Smooth muscle cell (in vitro differentiated cells): ENCODE measurements at regions not wholly inside any gene's neighbourhood (a gene's known extent, or its start where the extent isn't known, plus 50 kb on each side); places are given as distances from the start of the nearest gene placed in this dataset.

Experiments
- DNase-seq: peaks from one replicate; lab custom pipeline; 2025; ENCODE audit not compliant: unreplicated experiment; lab: John Stamatoyannopoulos, UW
- H2AFZ ChIP-seq: fragments of 200-600 bp; sonication (generic); 2 replicates; pipeline ENCODE4 v1.6.0; 2016; ENCODE audit warnings: antibody characterized with exemption, low read depth, mild to moderate bottlenecking
- H3F3A ChIP-seq: fragments of 200-600 bp; sonication (generic); 2 replicates; pipeline ENCODE4 v1.6.0; 2017; ENCODE audit warnings: antibody characterized with exemption, low read depth
- H3K27ac ChIP-seq: fragments of 200-600 bp; sonication (generic); 2 replicates; pipeline ENCODE4 v1.5.1; 2016; ENCODE audit warnings: low read depth, mild to moderate bottlenecking
- H3K27me3 ChIP-seq: fragments of 200-600 bp; sonication (generic); 2 replicates; pipeline ENCODE4 v1.6.1; 2016; ENCODE audit warnings: low read depth, mild to moderate bottlenecking
- H3K36me3 ChIP-seq: fragments of 200-600 bp; sonication (generic); 2 replicates; pipeline ENCODE4 v1.5.1; 2016; ENCODE audit warnings: low read depth
- H3K4me1 ChIP-seq: fragments of 200-600 bp; sonication (generic); 2 replicates; pipeline ENCODE4 v1.5.1; 2016; ENCODE audit warnings: low read depth
- H3K4me2 ChIP-seq: fragments of 200-600 bp; sonication (generic); 2 replicates; pipeline ENCODE4 v1.6.0; 2016; ENCODE audit warnings: mild to moderate bottlenecking
- H3K4me3 ChIP-seq: fragments of 200-600 bp; sonication (generic); 2 replicates; pipeline ENCODE4 v1.5.1; 2016; ENCODE audit warnings: mild to moderate bottlenecking
- H3K79me2 ChIP-seq: fragments of 200-600 bp; sonication (generic); 2 replicates; pipeline ENCODE4 v1.6.0; 2016; ENCODE audit warnings: low read depth, mild to moderate bottlenecking
- H3K9ac ChIP-seq: fragments of 200-600 bp; sonication (generic); 2 replicates; pipeline ENCODE4 v1.6.0; 2016; ENCODE audit warnings: low read depth
- H3K9me3 ChIP-seq: fragments of 200-600 bp; sonication (generic); replicated peaks from 2 replicates; pipeline ENCODE4 v1.5.1; 2016; ENCODE audit warnings: low read depth
- H4K20me1 ChIP-seq: fragments of 200-600 bp; sonication (generic); 2 replicates; pipeline ENCODE4 v1.6.0; 2016; ENCODE audit warnings: low read depth
- CTCF ChIP-seq: fragments of 200-600 bp; sonication (generic); IDR thresholded peaks from 2 replicates; pipeline ENCODE4 v1.5.1; 2017; ENCODE audit warnings: borderline replicate concordance, mild to moderate bottlenecking, antibody characterized with exemption; ENCODE audit not compliant: insufficient read depth, poor library complexity, severe bottlenecking
- WGBS: methylation state at CpG from one replicate; pipeline ENCODE4 v1.1.7; 2016; ENCODE audit warnings: low lambda C conversion rate; 5-methylcytosine and 5-hydroxymethylcytosine counted together

GRCh38 chr6:912871-913835 is 220.2 kb upstream of the EXOC2 start:
- Histone ChIP-seq H3K9ac (no peak overlapping the region), H3K4me3 (no peak overlapping the region), H3K9me3 (no peaks in the 10 kb centered on the region), H2AFZ (no peak overlapping the region), H3F3A (no peaks in the 10 kb centered on the region), H4K20me1 (no peaks in the 10 kb centered on the region), H3K79me2 (no peaks in the 10 kb centered on the region), H3K27me3 (no peaks in the 10 kb centered on the region), H3K4me2 (peak overlapping the region; percentile 54), H3K4me1 (no peaks in the 10 kb centered on the region), H3K27ac (no peak overlapping the region), H3K36me3 (no peaks in the 10 kb centered on the region)
- TF ChIP-seq CTCF: peak; percentile 59
- 28% methylated on average over 16 of the region's 16 CpGs for WGBS
- DNase-seq: no peak

GRCh38 chr6:907928-908327 is 215.0 kb upstream of the EXOC2 start:
- Histone ChIP-seq H3K36me3 (no peaks in the 10 kb centered on the region), H3K4me2 (no peak overlapping the region), H3K9me3 (no peaks in the 10 kb centered on the region), H3K79me2 (no peaks in the 10 kb centered on the region), H4K20me1 (no peaks in the 10 kb centered on the region), H3K27ac (no peak overlapping the region), H3K9ac (no peak overlapping the region), H3F3A (no peaks in the 10 kb centered on the region), H3K4me1 (peaks cover 5% of the 10 kb centered on the region), H2AFZ (no peak overlapping the region), H3K4me3 (no peak overlapping the region), H3K27me3 (no peaks in the 10 kb centered on the region)
- no peak for TF ChIP-seq CTCF
- WGBS: 86% methylated on average over 6 of the region's 6 CpGs
- DNase-seq: no peak

- TF ChIP-seq CTCF: no peak
- Histone ChIP-seq H3K4me3 (no peak overlapping the region), H3K4me1 (peaks cover 5% of the 10 kb centered on the region), H4K20me1 (no peaks in the 10 kb centered on the region), H3K27ac (peak overlapping the region; percentile 12), H3K36me3 (no peaks in the 10 kb centered on the region), H3K4me2 (no peak overlapping the region), H3K9me3 (no peaks in the 10 kb centered on the region), H3F3A (no peaks in the 10 kb centered on the region), H3K9ac (no peak overlapping the region), H2AFZ (no peak overlapping the region), H3K79me2 (no peaks in the 10 kb centered on the region), H3K27me3 (no peaks in the 10 kb centered on the region)
- 54% methylated on average over 11 of the region's 11 CpGs for WGBS
- DNase-seq: no peak
These were observed 214.0 kb upstream of the EXOC2 start for GRCh38 chr6:906920-907319.

GRCh38 chr6:905556-905955 is 212.6 kb upstream of the EXOC2 start:
- peaks cover 5% of the 10 kb centered on the region for H3K4me1 ChIP-seq

More at GRCh38 chr6:905556-905955, 212.6 kb upstream of the EXOC2 start:
- no peaks in the 10 kb centered on the region for H3K9me3 ChIP-seq
- no peaks in the 10 kb centered on the region for H3F3A ChIP-seq
- H3K36me3 ChIP-seq: no peaks in the 10 kb centered on the region
- DNase-seq: no peak
- no peak overlapping the region for H3K27ac ChIP-seq
- H3K79me2 ChIP-seq: no peaks in the 10 kb centered on the region
- H3K4me2 ChIP-seq: no peak overlapping the region
- H2AFZ ChIP-seq: no peak overlapping the region
- TF ChIP-seq CTCF: no peak
- no peak overlapping the region for H3K9ac ChIP-seq
- H3K27me3 ChIP-seq: no peaks in the 10 kb centered on the region
- H4K20me1 ChIP-seq: no peaks in the 10 kb centered on the region
- no peak overlapping the region for H3K4me3 ChIP-seq
